ENCODE measurements at regions not wholly inside any gene's neighbourhood (a gene's known extent, or its start where the extent isn't known, plus 50 kb on each side); places are given as distances from the start of the nearest gene placed in this dataset.

GRCh38 chr2:56102866-56103265 is 80.9 kb upstream of the CCDC85A start:
- no peak for DNase-seq

GRCh38 chr2:56104962-56105361 is 78.8 kb upstream of the CCDC85A start:
- no peak for DNase-seq

- no peak for DNase-seq
Measured at GRCh38 chr2:56107502-56108220, 76.1 kb upstream of the CCDC85A start.

GRCh38 chr2:56108806-56109205 is 75.0 kb upstream of the CCDC85A start:
- no peak for DNase-seq

GRCh38 chr2:56109994-56110393 is 73.8 kb upstream of the CCDC85A start:
- no peak for DNase-seq

- no peak for DNase-seq
Measured at GRCh38 chr2:56113382-56113975, 70.3 kb upstream of the CCDC85A start.

GRCh38 chr2:56117764-56118163 is 66.0 kb upstream of the CCDC85A start:
- DNase-seq: no peak

- no peak for DNase-seq
Measured at GRCh38 chr2:56118474-56118873, 65.3 kb upstream of the CCDC85A start.

- no peak for DNase-seq
Measured at GRCh38 chr2:56121995-56122394, 61.8 kb upstream of the CCDC85A start.

- no peak for DNase-seq
Measured at GRCh38 chr2:56123538-56123937, 60.3 kb upstream of the CCDC85A start.

- DNase-seq: no peak
Measured at GRCh38 chr2:56127010-56127409, 56.8 kb upstream of the CCDC85A start.

GRCh38 chr2:56127463-56128152 is 56.2 kb upstream of the CCDC85A start:
- DNase-seq: peak; percentile 34

- no peak for DNase-seq
Measured at GRCh38 chr2:56128235-56128634, 55.6 kb upstream of the CCDC85A start.

- DNase-seq: no peak
Measured at GRCh38 chr2:56130463-56131070, 53.2 kb upstream of the CCDC85A start.

- peak; percentile 40 for DNase-seq
Measured at GRCh38 chr2:56132138-56132537, 51.7 kb upstream of the CCDC85A start.

- DNase-seq: no peak
Measured at GRCh38 chr2:56133441-56133840, 50.3 kb upstream of the CCDC85A start.

- no peak for DNase-seq
Measured at GRCh38 chr2:56133931-56134629, 49.7 kb upstream of the CCDC85A start.
